ENCODE measurements at regions not wholly inside any gene's neighbourhood (a gene's known extent, or its start where the extent isn't known, plus 50 kb on each side); places are given as distances from the start of the nearest gene placed in this dataset.

DNA sequence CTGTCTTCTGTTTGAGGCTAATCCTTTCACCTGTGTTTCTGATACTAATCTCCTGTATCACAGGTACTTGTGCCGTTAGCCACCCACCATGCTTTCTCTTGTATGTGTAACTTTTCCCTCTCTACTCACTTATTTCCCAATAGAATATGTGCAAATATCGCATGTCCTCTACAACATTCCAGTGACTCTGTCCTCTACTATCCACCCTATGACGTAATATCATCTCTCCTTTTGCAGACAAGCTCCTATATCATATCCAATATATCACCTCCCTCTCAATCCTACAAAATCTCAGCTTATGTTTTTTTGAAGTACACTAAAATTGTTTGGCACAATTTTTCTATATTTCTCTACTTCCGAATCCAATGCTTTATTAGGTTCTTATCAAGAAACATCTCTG is 232.6 kb upstream of the LRFN5 start:
- intact Hi-C loops (cut with DNase I, micrococcal nuclease) = no loop called here
- peaks cover 23% of the 10 kb centered on the region for H3K9me3 ChIP-seq
- no peak for TF ChIP-seq CTCF (IDR thresholded peaks at IDR 0.05)
- H3K4me3 ChIP-seq = no peak overlapping the region
- no peak for DNase-seq
- no peaks in the 10 kb centered on the region for H3K36me3 ChIP-seq (ENCODE audit: low read depth)
- ATAC-seq = no peak
- H3K4me1 ChIP-seq (ENCODE audit: low read depth) = no peaks in the 10 kb centered on the region

DNA sequence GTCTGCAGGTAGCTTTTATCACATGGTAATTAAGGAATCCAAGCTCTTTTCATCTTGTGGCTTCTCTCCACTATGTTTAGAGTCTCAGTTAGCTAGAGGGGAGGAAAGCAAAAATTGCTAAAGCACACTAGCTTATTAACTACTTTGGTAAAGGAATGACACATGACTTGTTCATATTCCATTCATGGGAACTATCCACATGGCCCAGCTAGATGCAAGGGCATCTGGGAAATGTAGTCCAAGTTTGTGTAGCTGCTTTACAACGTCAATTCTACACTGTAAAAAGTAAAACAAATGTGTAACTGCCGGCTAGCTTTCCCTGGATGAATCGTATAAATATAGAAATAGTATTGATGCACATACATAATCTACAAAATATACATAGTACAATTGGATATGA is 244.5 kb upstream of the LRFN5 start:
- no peak for ATAC-seq
- intact Hi-C loops (cut with DNase I, micrococcal nuclease) = no loop called here
- no peak for DNase-seq
- H3K9me3 ChIP-seq = peaks cover 22% of the 10 kb centered on the region
- no peak for TF ChIP-seq CTCF (IDR thresholded peaks at IDR 0.05)
- H3K4me3 ChIP-seq = no peak overlapping the region
- H3K4me1 ChIP-seq (ENCODE audit: low read depth) = no peaks in the 10 kb centered on the region
- H3K36me3 ChIP-seq (ENCODE audit: low read depth) = no peaks in the 10 kb centered on the region

- intact Hi-C loops (cut with DNase I, micrococcal nuclease) = no loop called here
- Histone ChIP-seq H3K36me3 (ENCODE audit: low read depth) (no peaks in the 10 kb centered on the region), H3K4me3 (no peak overlapping the region), H3K4me1 (ENCODE audit: low read depth) (no peaks in the 10 kb centered on the region), H3K9me3 (peaks cover 20% of the 10 kb centered on the region)
- ATAC-seq (no peak), DNase-seq (no peak)
- no peak for TF ChIP-seq CTCF (IDR thresholded peaks at IDR 0.05)
Observed at GRCh38 chr14:41360126-41360525, 246.6 kb upstream of the LRFN5 start.

DNA sequence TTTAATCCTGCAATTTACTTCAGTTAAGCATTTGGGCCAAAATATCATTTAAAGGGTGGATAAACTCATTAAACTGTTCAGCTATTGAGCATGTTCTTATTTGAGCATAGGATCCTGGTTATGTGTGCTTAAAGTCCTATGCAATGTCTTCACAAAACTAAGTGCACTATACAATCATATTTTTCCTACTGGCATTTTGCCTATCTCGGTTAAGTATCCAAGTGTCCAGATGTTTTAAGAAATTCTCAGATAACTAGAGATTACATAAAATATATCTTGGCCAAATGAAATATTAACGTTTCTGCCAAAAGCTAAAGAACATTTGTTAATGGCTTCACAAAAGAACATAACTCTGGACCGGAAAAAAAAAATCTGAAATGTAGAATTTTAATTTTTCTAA is 250.8 kb upstream of the LRFN5 start:
- no peak for TF ChIP-seq CTCF (IDR thresholded peaks at IDR 0.05)
- Histone ChIP-seq H3K9me3 (peaks cover 20% of the 10 kb centered on the region), H3K4me3 (no peak overlapping the region), H3K36me3 (ENCODE audit: low read depth) (no peaks in the 10 kb centered on the region), H3K4me1 (ENCODE audit: low read depth) (no peaks in the 10 kb centered on the region)
- DNase-seq = no peak
- intact Hi-C loops (cut with DNase I, micrococcal nuclease) = no loop called here
- no peak for ATAC-seq

GRCh38 chr14:41350476-41350875 is 256.2 kb upstream of the LRFN5 start:
- no peak for ATAC-seq
- peak in 2 of 3 donors; percentile 1 to 18 for DNase-seq
- no peaks in the 10 kb centered on the region for H3K36me3 ChIP-seq (ENCODE audit: low read depth)
- H3K9me3 ChIP-seq = peaks cover 11% of the 10 kb centered on the region
- intact Hi-C loops (cut with DNase I, micrococcal nuclease) = no loop called here
- no peak overlapping the region for H3K4me3 ChIP-seq
- no peak for TF ChIP-seq CTCF (IDR thresholded peaks at IDR 0.05)
- H3K4me1 ChIP-seq (ENCODE audit: low read depth) = no peaks in the 10 kb centered on the region

DNA sequence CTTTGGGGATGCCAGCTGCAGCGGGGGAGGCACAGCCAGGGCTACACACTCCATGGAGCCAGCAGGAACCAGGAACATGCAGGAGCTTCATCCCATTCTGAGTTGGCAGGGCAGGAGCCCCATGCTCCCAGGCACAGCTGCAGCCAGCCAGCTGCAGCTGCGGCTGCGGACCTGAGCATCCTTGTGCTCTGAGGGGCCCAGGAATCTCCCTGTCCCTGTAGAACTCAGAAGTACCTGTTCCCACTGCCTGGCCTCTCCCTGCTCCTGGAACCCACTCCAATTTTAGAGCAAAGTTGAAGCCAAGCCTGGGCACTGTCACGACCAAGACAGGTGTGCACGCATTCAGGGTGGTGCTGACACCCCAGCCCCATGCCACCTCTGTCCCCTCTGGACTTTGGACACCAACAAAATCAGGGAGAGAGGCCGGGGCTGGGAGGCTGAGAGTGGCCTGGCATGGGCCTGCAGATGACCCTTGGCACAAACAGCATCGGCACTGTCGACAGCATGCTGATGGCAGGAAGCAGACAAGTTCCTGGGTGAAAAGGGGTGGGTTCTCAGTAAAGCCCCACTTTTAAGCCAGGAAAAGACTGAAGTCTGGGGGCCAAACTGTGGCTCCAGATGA is 257.3 kb upstream of the LRFN5 start:
- DNase-seq = peak in 2 of 3 donors; percentile 7 to 20
- Histone ChIP-seq H3K4me3 (no peak overlapping the region), H3K9me3 (peaks cover 4% of the 10 kb centered on the region), H3K36me3 (ENCODE audit: low read depth) (no peaks in the 10 kb centered on the region), H3K4me1 (ENCODE audit: low read depth) (no peaks in the 10 kb centered on the region)
- ATAC-seq = no peak
- TF ChIP-seq CTCF (IDR thresholded peaks at IDR 0.05) = no peak
- intact Hi-C loops (cut with DNase I, micrococcal nuclease) = no loop called here
